SK-N-SH (cell line): ENCODE measurements at regions not wholly inside any gene's neighbourhood (a gene's known extent, or its start where the extent isn't known, plus 50 kb on each side); places are given as distances from the start of the nearest gene placed in this dataset.

Experiments
- CTCF ChIA-PET: fragments of 300-600, 350-600 bp; formaldehyde crosslinking; extraction: SDS; loops from one replicate; lab custom pipeline; 2021; lab: Yijun Ruan, JAX
- POLR2A ChIA-PET: fragments of 350-600 bp; sonication (Branson Sonifier 250); formaldehyde crosslinking; extraction: SDS; loops from one replicate; lab custom pipeline; 2020; ENCODE audit warnings: antibody characterized with exemption, inconsistent platforms; lab: Yijun Ruan, JAX
- DNase-seq: peaks from one replicate; pipeline ENCODE4 v3.0.0; 2012
- H2AFZ ChIP-seq: fragments of 200-600 bp; sonication (generic); 2 replicates; pipeline ENCODE4 v1.8.1; 2016; ENCODE audit warnings: antibody characterized with exemption, mild to moderate bottlenecking, low read depth
- H3F3A ChIP-seq: fragments of 200-600 bp; sonication (generic); replicated peaks from 2 replicates; pipeline ENCODE3; 2016; ENCODE audit warnings: antibody characterized with exemption, mild to moderate bottlenecking; ENCODE audit not compliant: insufficient read depth
- H3K27ac ChIP-seq, 2 experiments: fragments of 200-500 bp in 1 of 2; fragments of 200-600 bp in 1 of 2; sonication (Bioruptor generic) in 1 of 2; sonication (generic), shearing (Covaris generic) in 1 of 2; 2 replicates each; pipeline versions ENCODE4 v1.5.1 to v1.6.1; 2014 to 2016; ENCODE audit warnings: low read depth in 2 of 2, inconsistent platforms in 1 of 2, low read length in 1 of 2, mild to moderate bottlenecking in 1 of 2, mixed read lengths in 1 of 2
- H3K27me3 ChIP-seq: fragments of 200-600 bp; sonication (generic), shearing (Covaris generic); 2 replicates; pipeline ENCODE4 v1.6.1; 2016; ENCODE audit warnings: mixed run types; ENCODE audit not compliant: insufficient read depth
- H3K36me3 ChIP-seq, 2 experiments: fragments of 200-500 bp in 1 of 2; fragments of 200-600 bp in 1 of 2; sonication (Bioruptor generic) in 1 of 2; sonication (generic) in 1 of 2; replicated peaks in 1 of 2; 2 replicates each; pipeline versions ENCODE3 to v1.5.1; 2014 to 2016; ENCODE audit warnings: low read length in 1 of 2, mild to moderate bottlenecking in 1 of 2; ENCODE audit not compliant: insufficient read depth in 2 of 2, control insufficient read depth in 1 of 2
- H3K4me1 ChIP-seq, 2 experiments: fragments of 200-500 bp in 1 of 2; fragments of 200-600 bp in 1 of 2; sonication (Bioruptor generic) in 1 of 2; sonication (generic), shearing (Covaris generic) in 1 of 2; 2 replicates each; pipeline versions ENCODE4 v1.5.1 to v1.6.1; 2014 to 2016; ENCODE audit warnings: low read depth in 1 of 2, low read length in 1 of 2, mixed run types in 1 of 2; ENCODE audit not compliant: insufficient read depth in 2 of 2, control insufficient read depth in 1 of 2
- H3K4me2 ChIP-seq: fragments of 200-600 bp; sonication (generic), shearing (Covaris generic); 2 replicates; pipeline ENCODE4 v1.6.1; 2017; ENCODE audit warnings: mixed run types
- H3K4me3 ChIP-seq, 2 experiments: fragments of 200-500 bp in 1 of 2; fragments of 200-600 bp in 1 of 2; sonication (Bioruptor generic) in 1 of 2; sonication (generic), shearing (Covaris generic) in 1 of 2; 2 replicates each; pipeline versions ENCODE4 v1.5.1 to v1.8.1; 2014 to 2016; ENCODE audit warnings: low read depth in 2 of 2, inconsistent platforms in 1 of 2, low read length in 1 of 2, mild to moderate bottlenecking in 1 of 2, mixed read lengths in 1 of 2, moderate library complexity in 1 of 2
- H3K79me2 ChIP-seq: fragments of 200-600 bp; sonication (generic); 2 replicates; pipeline ENCODE4 v1.8.1; 2017; ENCODE audit warnings: mild to moderate bottlenecking; ENCODE audit not compliant: insufficient read depth
- H3K9ac ChIP-seq: fragments of 200-600 bp; sonication (generic); 2 replicates; pipeline ENCODE4 v1.6.1; 2017; ENCODE audit warnings: mixed run types
- H3K9me2 ChIP-seq: fragments of 200-600 bp; sonication (generic); 2 replicates; pipeline ENCODE4 v1.6.1; 2017; ENCODE audit warnings: mixed run types
- H3K9me3 ChIP-seq: fragments of 200-600 bp; sonication (generic); 2 replicates; pipeline ENCODE4 v1.6.1; 2017; ENCODE audit warnings: mixed run types, mild to moderate bottlenecking, moderate library complexity
- H4K20me1 ChIP-seq: fragments of 200-600 bp; sonication (generic); 2 replicates; pipeline ENCODE4 v1.6.1; 2017; ENCODE audit warnings: mild to moderate bottlenecking, mixed run types; ENCODE audit not compliant: insufficient read depth
- CHD2 ChIP-seq: fragments of 150-350 bp; IDR thresholded peaks from 2 replicates; pipeline ENCODE4 v1.6.1; 2018; ENCODE audit warnings: low read length; ENCODE audit not compliant: partially characterized antibody
- CTCF ChIP-seq: fragments of 200-600 bp; sonication (generic); IDR thresholded peaks from 2 replicates; pipeline ENCODE4 v1.6.1; 2017; ENCODE audit warnings: antibody characterized with exemption, mild to moderate bottlenecking, moderate library complexity
- ELF1 ChIP-seq: IDR thresholded peaks from 2 replicates; pipeline ENCODE4 v1.4.0; 2012
- EP300 ChIP-seq, 2 experiments: IDR thresholded peaks; 2 replicates each; pipeline versions ENCODE4 v1.4.0 to v1.6.1; 2012; ENCODE audit warnings: borderline replicate concordance in 1 of 2, low read depth in 1 of 2, low read length in 1 of 2
- EZH2phosphoT487 ChIP-seq: fragments of 200-600 bp; sonication (generic); IDR thresholded peaks from 2 replicates; pipeline ENCODE4 v1.6.1; 2017; ENCODE audit warnings: low read depth, mixed run types, mild to moderate bottlenecking, antibody characterized with exemption, moderate library complexity, borderline replicate concordance
- FOSL2 ChIP-seq: IDR thresholded peaks from 2 replicates; pipeline ENCODE4 v1.4.0; 2012; ENCODE audit warnings: low read depth, mild to moderate bottlenecking, moderate library complexity, borderline replicate concordance
- FOXJ3 ChIP-seq: sonication (generic); formaldehyde crosslinking; IDR thresholded peaks from 2 replicates; pipeline ENCODE4 v1.5.1; 2020; ENCODE audit warnings: mild to moderate bottlenecking, missing genetic modification reagents
- GATA2 ChIP-seq: sonication (generic); formaldehyde crosslinking; IDR thresholded peaks from 2 replicates; pipeline ENCODE4 v1.5.0; 2020; ENCODE audit warnings: mild to moderate bottlenecking, missing genetic modification reagents
- IRF3 ChIP-seq: fragments of 150-350 bp; IDR thresholded peaks from 2 replicates; pipeline ENCODE4 v1.6.1; 2016; ENCODE audit warnings: mild to moderate bottlenecking, low read depth, low read length
- JUND ChIP-seq: IDR thresholded peaks from 2 replicates; pipeline ENCODE4 v1.4.0; 2012
- MEF2A ChIP-seq: IDR thresholded peaks from 2 replicates; pipeline ENCODE4 v1.4.0; 2012; ENCODE audit warnings: low read depth, borderline replicate concordance
- MXI1 ChIP-seq: IDR thresholded peaks from 2 replicates; pipeline ENCODE4 v1.6.1; 2012; ENCODE audit warnings: mild to moderate bottlenecking, low read depth, low read length, improper control_type of control experiment
- NFIC ChIP-seq: IDR thresholded peaks from 2 replicates; pipeline ENCODE4 v1.4.0; 2012; ENCODE audit warnings: borderline replicate concordance
- NRF1 ChIP-seq: IDR thresholded peaks from 2 replicates; pipeline ENCODE4 v1.6.1; 2012; ENCODE audit warnings: low read depth, mild to moderate bottlenecking, low read length
- PBX3 ChIP-seq: IDR thresholded peaks from 2 replicates; pipeline ENCODE4; 2012
- POLR2AphosphoS5 ChIP-seq: IDR thresholded peaks from 2 replicates; pipeline ENCODE4 v1.6.1; 2012; ENCODE audit warnings: low read depth, low read length
- RAD21 ChIP-seq: IDR thresholded peaks from 2 replicates; pipeline ENCODE4 v1.6.1; 2012; ENCODE audit warnings: mild to moderate bottlenecking, low read length
- RCOR1 ChIP-seq: fragments of 150-350 bp; IDR thresholded peaks from 2 replicates; pipeline ENCODE4 v1.6.1; 2017; ENCODE audit warnings: antibody characterized with exemption, low read length
- RFX5 ChIP-seq: IDR thresholded peaks from 2 replicates; pipeline ENCODE4 v1.6.1; 2012; ENCODE audit warnings: mild to moderate bottlenecking, improper control_type of control experiment, low read length
- RXRA ChIP-seq: IDR thresholded peaks from 2 replicates; pipeline ENCODE4 v1.4.0; 2012; ENCODE audit warnings: low read depth, mild to moderate bottlenecking, borderline replicate concordance
- SIN3A ChIP-seq: IDR thresholded peaks from 2 replicates; pipeline ENCODE4 v1.6.1; 2012; ENCODE audit warnings: low read depth, mild to moderate bottlenecking, low read length, moderate library complexity, borderline replicate concordance
- SMC3 ChIP-seq: IDR thresholded peaks from 2 replicates; pipeline ENCODE4 v1.6.1; 2012; ENCODE audit warnings: low read depth, low read length, improper control_type of control experiment
- TEAD4 ChIP-seq: IDR thresholded peaks from 2 replicates; pipeline ENCODE4 v1.4.0; 2012; ENCODE audit warnings: mild to moderate bottlenecking, borderline replicate concordance; ENCODE audit not compliant: insufficient read depth
- USF1 ChIP-seq: IDR thresholded peaks from 2 replicates; pipeline ENCODE4 v1.4.0; 2012; ENCODE audit warnings: low read depth, borderline replicate concordance
- USF2 ChIP-seq: fragments of 150-350 bp; IDR thresholded peaks from 2 replicates; pipeline ENCODE4 v1.6.1; 2017; ENCODE audit warnings: antibody characterized with exemption, low read length, low read depth, borderline replicate concordance
- YY1 ChIP-seq: IDR thresholded peaks from 2 replicates; pipeline ENCODE4 v1.4.0; 2012; ENCODE audit warnings: low read depth, mild to moderate bottlenecking
- ZBTB33 ChIP-seq: IDR thresholded peaks from 2 replicates; pipeline ENCODE4 v1.4.0; 2012; ENCODE audit warnings: low read depth, borderline replicate concordance
- WGBS: methylation state at CpG from one replicate; pipeline ENCODE4 v1.1.6; 2017; ENCODE audit warnings: low lambda C conversion rate; 5-methylcytosine and 5-hydroxymethylcytosine counted together

GRCh38 chr1:78790174-78790573, 140.5 kb downstream of the IFI44 start:
- peak overlapping the region in 1 of 2 experiments; percentile 53; a peak in 2 of 4 replicates for H3K27ac ChIP-seq
- no peaks in the 10 kb centered on the region for H3K9me2 ChIP-seq
- no peaks in the 10 kb centered on the region for H3K36me3 ChIP-seq
- no peaks in the 10 kb centered on the region; a peak in 1 of 4 replicates for H3K4me1 ChIP-seq
- no peak overlapping the region for H2AFZ ChIP-seq
- H4K20me1 ChIP-seq = no peaks in the 10 kb centered on the region
- POLR2A ChIA-PET = no interaction called here
- CTCF ChIA-PET = interaction anchor here (1.4 kb wide), 1 partner anchor 101 kb away, joined by 3 read pairs; no protein-coding TSS in a partner anchor
- H3K4me3 ChIP-seq = no peak overlapping the region
- H3K9me3 ChIP-seq = peaks cover 10% of the 10 kb centered on the region
- 58% methylated on average over 3 of the region's 3 CpGs for WGBS
- no peaks in the 10 kb centered on the region for H3F3A ChIP-seq
- DNase-seq = peak; percentile 47
- no peaks in the 10 kb centered on the region for H3K79me2 ChIP-seq
- no peak overlapping the region for H3K9ac ChIP-seq
- no peaks in the 10 kb centered on the region for H3K27me3 ChIP-seq
- no peak overlapping the region for H3K4me2 ChIP-seq
- TF ChIP-seq EZH2phosphoT487 = no peak
- peak; percentile 76 for TF ChIP-seq GATA2 (CRISPR knock-in tag)
- peak; percentile 31; the same call in 1 of the 2 replicates for TF ChIP-seq TEAD4
- TF ChIP-seq SIN3A = no peak
- TF ChIP-seq RCOR1 = peak; percentile 51; the same call in 1 of the 2 replicates
- no peak for TF ChIP-seq ZBTB33
- TF ChIP-seq FOXJ3 = peak; percentile 76; the same call in 1 of the 2 replicates
- TF ChIP-seq CTCF = no peak
- TF ChIP-seq USF1 = no peak
- no peak for TF ChIP-seq IRF3
- no peak for TF ChIP-seq USF2
- TF ChIP-seq MXI1 = no peak
- no peak for TF ChIP-seq RFX5
- TF ChIP-seq RAD21 = no peak; the same call in 1 of the 2 replicates
- TF ChIP-seq POLR2AphosphoS5 = 0 out of 2 replicates have a peak, but pooled peaks have one; percentile 19
- no peak for TF ChIP-seq NRF1
- no peak for TF ChIP-seq MEF2A
- TF ChIP-seq FOSL2 = no peak
- no peak for TF ChIP-seq JUND
- no peak for TF ChIP-seq SMC3
- TF ChIP-seq CHD2 = peak; percentile 48
- TF ChIP-seq RXRA = no peak
- no peak for TF ChIP-seq NFIC
- TF ChIP-seq ELF1 = no peak
- TF ChIP-seq EP300 (IDR thresholded peaks at IDR 0.05; ENCODE audit: borderline replicate concordance in 1 of 2, low read depth in 1 of 2, low read length in 1 of 2) = peak in 1 of 2 experiments; percentile 92; a peak in 2 of 4 replicates
- no peak for TF ChIP-seq PBX3
- no peak for TF ChIP-seq YY1
